HG02571 (cell line): ENCODE measurements at regions not wholly inside any gene's neighbourhood (a gene's known extent, or its start where the extent isn't known, plus 50 kb on each side); places are given as distances from the start of the nearest gene placed in this dataset.

ENCODE experiments used
- ATAC-seq: cut with Tn5 transposase; IDR thresholded peaks from one replicate; pipeline ENCODE4 v1.9.1; 2021; ENCODE audit warnings: mild to moderate bottlenecking, moderate library complexity; ENCODE audit not compliant: unreplicated experiment

- ATAC-seq = no peak
Measured at GRCh38 chr7:131964203-131964602, 407.8 kb upstream of the PODXL start.

DNA sequence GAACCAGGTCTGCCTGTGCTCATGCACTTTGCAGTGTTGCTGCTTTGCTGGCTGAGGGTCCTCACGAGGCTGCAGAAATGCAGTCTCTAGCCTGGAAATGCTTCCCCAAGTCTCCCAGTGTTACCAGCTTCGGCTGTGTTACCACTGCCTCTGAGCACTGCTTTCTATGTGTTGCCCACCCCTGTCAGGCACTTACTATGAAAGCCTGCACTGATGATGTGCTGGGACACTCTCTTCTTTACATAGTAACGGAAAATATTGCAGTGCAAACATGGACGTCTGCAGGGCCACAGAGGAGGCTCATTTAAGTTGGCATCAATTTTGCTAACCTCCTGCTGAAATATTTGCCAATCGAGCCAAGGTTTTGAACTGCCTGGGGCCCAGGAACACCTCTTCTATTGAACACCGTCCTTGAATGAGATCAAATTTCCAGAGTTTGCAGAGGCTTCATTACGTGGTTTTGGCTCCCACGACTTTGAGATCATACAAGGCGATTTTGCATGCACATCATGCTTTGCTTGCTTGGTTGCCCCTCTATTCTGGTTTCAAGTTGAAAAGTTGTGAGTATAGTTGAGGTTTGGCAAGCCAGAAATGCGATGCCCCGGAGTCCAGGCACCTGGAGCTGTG, 404.7 kb upstream of the PODXL start:
- no peak for ATAC-seq

- ATAC-seq = no peak
Measured at GRCh38 chr7:131959106-131959812, 402.8 kb upstream of the PODXL start.

DNA sequence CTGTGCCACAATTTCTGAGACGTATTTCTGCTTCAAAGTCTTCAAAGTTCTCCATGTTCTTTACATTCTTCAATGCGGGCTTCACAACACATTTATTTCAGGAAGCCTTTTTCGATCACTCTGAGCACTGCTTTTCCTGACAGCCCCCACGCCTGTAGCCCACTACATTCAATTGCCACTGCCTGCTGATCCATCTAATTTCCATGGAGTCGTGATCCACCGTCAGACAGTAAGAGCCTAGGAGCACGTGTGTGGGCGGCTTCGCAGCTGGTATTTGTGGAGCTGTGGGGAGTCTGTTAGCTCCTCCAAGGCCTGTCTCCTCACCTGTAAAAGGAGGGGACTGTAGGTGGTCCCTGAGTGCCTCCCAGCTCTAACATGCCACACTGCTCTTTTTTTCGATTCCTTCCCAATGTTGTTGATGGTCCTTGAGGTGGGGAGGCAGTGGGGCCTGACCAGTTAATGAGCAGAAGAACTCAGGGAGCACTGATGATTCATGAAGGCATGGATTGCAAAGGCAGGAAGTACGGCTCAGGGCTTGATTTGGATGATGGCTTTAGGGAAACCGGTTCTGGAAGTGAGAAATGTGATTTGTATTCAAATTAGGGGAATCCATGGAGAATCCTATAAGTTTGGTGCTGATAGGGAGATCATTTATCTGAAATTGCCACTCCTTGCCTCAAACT, 401.1 kb upstream of the PODXL start:
- no peak for ATAC-seq

- no peak for ATAC-seq
Measured at GRCh38 chr7:131956864-131957263, 400.4 kb upstream of the PODXL start.

DNA sequence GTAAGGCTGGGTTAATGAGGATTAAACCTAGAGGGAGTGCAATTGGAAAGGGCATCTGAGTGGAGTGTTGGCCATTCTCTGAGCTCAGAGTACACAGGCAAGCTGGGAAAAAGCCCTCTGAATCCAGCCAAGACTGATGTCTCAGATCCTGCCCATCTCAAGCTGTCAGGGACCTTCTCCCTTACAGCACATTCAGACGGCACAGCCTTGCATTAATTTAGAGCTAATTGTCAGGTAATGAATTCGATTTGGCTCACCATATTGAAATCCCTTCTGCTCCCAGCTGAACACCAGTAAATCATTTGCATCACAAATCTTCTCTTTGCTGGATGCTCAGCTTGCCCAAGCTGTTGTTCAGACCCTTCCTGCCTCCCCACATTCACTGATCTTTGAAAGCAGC, 399.3 kb upstream of the PODXL start:
- ATAC-seq = no peak

DNA sequence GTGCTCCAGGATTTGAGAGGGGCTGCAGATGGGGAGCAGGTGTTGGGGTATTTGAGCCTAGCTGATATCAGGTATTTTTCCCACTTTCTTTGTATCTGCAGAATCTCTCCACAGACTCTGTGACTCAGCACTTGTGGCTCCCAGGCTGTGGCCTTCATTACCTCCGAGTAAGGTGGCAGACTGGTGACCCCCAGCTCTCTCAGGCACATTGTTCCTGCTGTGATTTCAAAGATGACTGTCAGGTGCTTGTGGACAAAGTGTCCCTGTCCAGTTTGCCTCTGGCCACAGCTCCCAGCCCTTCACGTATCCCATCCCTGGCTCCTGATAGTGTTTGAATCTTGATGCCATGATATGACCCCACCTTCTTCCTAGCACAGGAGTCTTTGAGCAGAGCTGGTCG, 396.8 kb upstream of the PODXL start:
- no peak for ATAC-seq

- no peak for ATAC-seq
Measured at GRCh38 chr7:131952365-131952764, 395.9 kb upstream of the PODXL start.

DNA sequence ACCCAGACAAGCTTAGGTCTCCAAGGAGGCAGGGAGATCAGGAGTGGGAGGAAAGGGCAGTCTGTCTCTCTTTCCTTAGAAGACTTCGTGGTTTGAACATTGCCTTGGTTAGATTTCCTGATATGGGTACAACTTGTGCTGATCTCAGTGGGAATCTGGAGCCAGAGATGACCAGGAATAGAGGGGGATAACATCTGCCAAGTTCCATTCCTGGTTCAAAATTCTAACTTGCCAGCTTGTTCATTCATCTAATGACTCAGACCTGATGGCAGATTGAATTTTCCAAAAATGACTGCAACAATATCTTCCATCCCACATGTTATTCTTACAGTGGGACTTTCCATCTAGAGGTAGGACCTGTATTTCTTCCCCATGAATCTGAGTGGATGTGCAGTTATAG, 394.3 kb upstream of the PODXL start:
- ATAC-seq = no peak

DNA sequence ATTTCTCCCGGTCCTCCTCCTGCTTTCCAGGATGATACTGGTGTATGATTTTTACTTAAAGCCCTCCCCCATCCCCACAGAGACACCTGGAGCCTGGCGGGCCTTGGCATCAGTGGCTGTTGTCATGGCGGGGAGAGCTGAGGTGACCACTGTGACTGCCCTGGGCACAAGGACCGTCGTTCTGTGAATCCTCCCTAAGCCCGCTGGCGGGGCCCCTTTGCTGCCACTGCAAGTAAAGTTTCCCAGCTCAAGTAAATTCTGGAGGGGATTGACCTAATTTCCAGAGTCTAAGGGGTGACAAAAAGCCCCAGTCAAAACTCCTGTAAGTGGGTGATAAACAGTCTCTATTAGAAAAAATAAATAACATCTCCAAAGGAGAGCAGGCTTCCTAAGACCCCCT, 393.2 kb upstream of the PODXL start:
- no peak for ATAC-seq

- no peak for ATAC-seq
Measured at GRCh38 chr7:131948434-131949053, 392.1 kb upstream of the PODXL start.

GRCh38 chr7:131947661-131948060, 391.2 kb upstream of the PODXL start:
- no peak for ATAC-seq

DNA sequence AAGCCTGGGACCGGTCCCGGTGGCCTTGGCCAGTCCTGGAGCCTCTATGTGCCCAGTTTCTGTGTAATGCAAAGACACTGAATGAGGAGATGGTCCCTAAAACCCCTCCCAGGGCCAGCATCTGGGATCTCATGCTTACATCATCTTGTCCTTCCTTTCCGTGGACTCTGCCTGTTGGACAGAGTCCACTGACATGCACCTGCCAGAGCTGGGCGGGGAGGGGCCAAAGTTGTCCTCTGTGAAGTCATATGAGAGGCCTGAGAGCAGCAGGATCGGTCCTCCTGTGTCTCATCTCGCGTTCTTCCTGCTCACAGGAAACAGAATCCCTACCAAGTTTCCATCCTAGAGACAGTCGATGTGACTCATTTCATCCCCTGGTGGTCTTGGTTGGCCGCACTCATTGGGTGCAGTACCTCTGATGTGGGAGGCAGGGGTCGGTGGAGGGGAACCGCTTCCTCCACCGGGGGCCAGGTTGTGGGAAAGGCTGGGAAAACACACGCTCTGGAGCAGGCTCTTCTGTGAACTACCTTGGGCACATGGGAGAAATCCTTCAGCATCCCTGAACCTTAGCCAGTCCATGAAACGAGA, 389.6 kb upstream of the PODXL start:
- no peak for ATAC-seq

DNA sequence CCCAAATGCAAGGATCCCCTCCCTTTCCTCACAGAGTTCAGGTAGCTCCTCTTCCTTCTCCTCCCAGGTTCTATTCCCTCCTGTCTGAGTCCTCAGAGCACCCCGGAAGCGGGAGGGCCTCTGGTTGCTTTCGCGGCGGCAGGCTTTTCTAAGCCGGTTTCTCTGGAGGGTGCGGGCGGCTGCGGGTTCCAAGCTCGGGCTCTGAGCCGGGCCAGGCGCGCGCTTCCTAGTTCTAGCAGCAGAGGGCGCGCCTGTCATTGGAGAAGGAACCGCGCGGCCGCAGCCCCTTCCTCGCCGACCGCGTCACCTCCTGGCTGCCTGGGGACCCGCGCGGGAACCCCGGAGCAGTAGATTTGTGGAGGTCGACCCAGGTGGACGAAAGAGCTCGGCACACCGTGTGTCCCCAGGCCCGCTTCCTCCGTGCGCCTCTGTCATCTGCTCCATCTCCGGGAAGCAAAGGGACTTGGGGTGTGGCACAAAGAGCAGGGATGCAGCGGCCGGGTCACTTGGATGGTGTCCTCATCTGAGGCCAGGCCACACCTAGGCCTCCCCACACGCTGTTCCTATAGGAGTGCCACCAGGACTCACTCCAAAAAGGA, 389.0 kb upstream of the PODXL start:
- no peak for ATAC-seq

GRCh38 chr7:131944556-131945069, 388.2 kb upstream of the PODXL start:
- ATAC-seq = no peak

GRCh38 chr7:131943646-131944045, 387.2 kb upstream of the PODXL start:
- no peak for ATAC-seq

DNA sequence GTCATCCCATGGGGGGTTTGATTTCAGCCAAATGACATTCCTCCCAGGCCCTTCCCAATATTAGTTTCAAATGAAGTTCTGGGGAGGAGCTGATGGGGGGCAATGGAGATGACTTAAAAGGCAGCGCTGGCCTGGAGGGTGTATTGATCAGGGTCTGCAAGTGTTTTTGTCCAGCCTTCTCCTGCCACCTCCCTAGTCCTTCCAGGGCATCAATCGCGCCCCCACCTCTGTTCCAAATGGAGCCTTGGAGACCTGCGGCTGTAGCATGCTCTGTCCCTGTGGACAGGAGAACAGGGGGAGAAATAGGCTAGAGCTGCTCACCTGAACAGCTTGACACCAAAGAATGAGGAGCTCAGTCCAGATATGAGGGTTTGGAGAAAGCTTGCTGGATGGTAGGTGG, 386.8 kb upstream of the PODXL start:
- ATAC-seq = no peak

GRCh38 chr7:131942287-131943150, 386.1 kb upstream of the PODXL start:
- no peak for ATAC-seq

GRCh38 chr7:131941291-131941690, 384.9 kb upstream of the PODXL start:
- no peak for ATAC-seq

GRCh38 chr7:131940621-131941165, 384.3 kb upstream of the PODXL start:
- ATAC-seq = no peak
